PC-3 (cell line): ENCODE measurements at regions not wholly inside any gene's neighbourhood (a gene's known extent, or its start where the extent isn't known, plus 50 kb on each side); places are given as distances from the start of the nearest gene placed in this dataset.

Source experiments
- ATAC-seq: fragments of 200-7000 bp; cut with Tn5 transposase; 2 replicates; pipeline ENCODE4 v1.9.1; 2020; ENCODE audit warnings: mild to moderate bottlenecking, moderate library complexity
- BruUV-seq: library from RNA; stranded (reverse); fragments of 400-500 nt; replicated peaks from 2 replicates; lab custom pipeline; 2021; lab: Mats Ljungman, UMichigan
- CTCF ChIA-PET: fragments of 300-600 bp; sonication (Branson Sonifier 250); formaldehyde crosslinking; loops from one replicate; lab custom pipeline; 2022; ENCODE audit warnings: antibody characterized with exemption; lab: Charles Lee
- POLR2A ChIA-PET: fragments of 300-600 bp; sonication (Branson Sonifier 250); formaldehyde crosslinking; loops from one replicate; lab custom pipeline; 2022; ENCODE audit warnings: antibody characterized with exemption; ENCODE audit not compliant: unreplicated experiment; lab: Charles Lee
- DNase-seq: peaks from one replicate; pipeline ENCODE4 v3.0.0-alpha.2; 2015
- H2AFZ ChIP-seq: fragments of 300-600 bp; sonication (generic); 2 replicates; pipeline ENCODE4 v1.6.0; 2016; ENCODE audit warnings: antibody characterized with exemption, low read length
- H3F3A ChIP-seq: fragments of 300-600 bp; sonication (generic); one replicate; pipeline ENCODE4 v1.6.0; 2017; ENCODE audit warnings: antibody characterized with exemption, low read length, control low read depth, mild to moderate bottlenecking; ENCODE audit not compliant: unreplicated experiment
- H3K27ac ChIP-seq: fragments of 300-600 bp; sonication (generic); 2 replicates; pipeline ENCODE4 v1.5.1; 2016; ENCODE audit warnings: mild to moderate bottlenecking, low read length
- H3K27me3 ChIP-seq: fragments of 300-600 bp; sonication (generic); 2 replicates; pipeline ENCODE4 v1.6.1; 2016; ENCODE audit warnings: low read length, mixed read lengths
- H3K36me3 ChIP-seq: fragments of 300-600 bp; sonication (generic); 2 replicates; pipeline ENCODE4 v1.6.1; 2016; ENCODE audit warnings: low read depth, mixed run types, low read length, mixed read lengths
- H3K4me1 ChIP-seq: fragments of 300-600 bp; sonication (generic); 2 replicates; pipeline ENCODE4 v1.5.1; 2016; ENCODE audit warnings: low read length; ENCODE audit not compliant: insufficient read depth
- H3K4me2 ChIP-seq: fragments of 300-600 bp; sonication (generic); 2 replicates; pipeline ENCODE4 v1.6.0; 2016; ENCODE audit warnings: low read length
- H3K4me3 ChIP-seq: fragments of 300-600 bp; sonication (generic); 2 replicates; pipeline ENCODE4 v1.5.1; 2016; ENCODE audit warnings: mild to moderate bottlenecking, low read length, mixed read lengths
- H3K79me2 ChIP-seq: fragments of 300-600 bp; sonication (generic); 2 replicates; pipeline ENCODE4 v1.6.1; 2017; ENCODE audit warnings: low read length, mixed read lengths
- H3K9ac ChIP-seq: fragments of 300-600 bp; sonication (generic); 2 replicates; pipeline ENCODE4 v1.6.0; 2016; ENCODE audit warnings: mild to moderate bottlenecking, low read length
- H3K9me2 ChIP-seq: fragments of 300-600 bp; sonication (generic); replicated peaks from 2 replicates; pipeline ENCODE4 v1.6.1; 2016; ENCODE audit warnings: mixed run types, low read length, mixed read lengths
- H3K9me3 ChIP-seq: fragments of 300-600 bp; sonication (generic); 2 replicates; pipeline ENCODE4 v1.6.1; 2016; ENCODE audit warnings: low read length, mixed read lengths
- H4K20me1 ChIP-seq: fragments of 300-600 bp; sonication (generic); 2 replicates; pipeline ENCODE4 v1.6.1; 2016; ENCODE audit warnings: low read length, mixed read lengths
- EZH2 ChIP-seq: fragments of 300-600 bp; sonication (generic); IDR thresholded peaks from one replicate; pipeline ENCODE4 v1.6.1; 2017; ENCODE audit warnings: antibody characterized with exemption, mild to moderate bottlenecking, low read length; ENCODE audit not compliant: unreplicated experiment
- EZH2phosphoT487 ChIP-seq: fragments of 300-600 bp; sonication (generic); IDR thresholded peaks from 2 replicates; pipeline ENCODE4 v1.6.1; 2018; ENCODE audit warnings: mild to moderate bottlenecking, antibody characterized with exemption, low read length, borderline replicate concordance
- intact Hi-C: fragments of 100-400 bp; cut with micrococcal nuclease; formaldehyde crosslinking; loops from 2 replicates; pipeline ENCODE4 v1.9.0; 2023
- TF ChIP-seq, protein P1 (sequence below): fragments of 300-600 bp; sonication (generic); conservative IDR thresholded peaks from 2 replicates; pipeline ENCODE4 v1.5.1; 2017; ENCODE audit warnings: antibody characterized with exemption, low read depth, mild to moderate bottlenecking, low read length

GRCh38 chr11:44515048-44515447 lies 50.4 kb upstream of the CD82 start:
- Histone ChIP-seq H3K79me2 (no peaks in the 10 kb centered on the region), H3K9me2 (no peaks in the 10 kb centered on the region), H3K4me2 (no peak overlapping the region), H3K36me3 (no peaks in the 10 kb centered on the region), H3K27ac (no peak overlapping the region), H3K9ac (no peak overlapping the region), H2AFZ (no peak overlapping the region), H4K20me1 (no peaks in the 10 kb centered on the region), H3F3A (no peaks in the 10 kb centered on the region), H3K4me3 (no peak overlapping the region), H3K4me1 (no peaks in the 10 kb centered on the region), H3K9me3 (no peaks in the 10 kb centered on the region), H3K27me3 (peaks cover 33% of the 10 kb centered on the region)
- POLR2A ChIA-PET = no interaction called here
- TF ChIP-seq, protein P1, sequence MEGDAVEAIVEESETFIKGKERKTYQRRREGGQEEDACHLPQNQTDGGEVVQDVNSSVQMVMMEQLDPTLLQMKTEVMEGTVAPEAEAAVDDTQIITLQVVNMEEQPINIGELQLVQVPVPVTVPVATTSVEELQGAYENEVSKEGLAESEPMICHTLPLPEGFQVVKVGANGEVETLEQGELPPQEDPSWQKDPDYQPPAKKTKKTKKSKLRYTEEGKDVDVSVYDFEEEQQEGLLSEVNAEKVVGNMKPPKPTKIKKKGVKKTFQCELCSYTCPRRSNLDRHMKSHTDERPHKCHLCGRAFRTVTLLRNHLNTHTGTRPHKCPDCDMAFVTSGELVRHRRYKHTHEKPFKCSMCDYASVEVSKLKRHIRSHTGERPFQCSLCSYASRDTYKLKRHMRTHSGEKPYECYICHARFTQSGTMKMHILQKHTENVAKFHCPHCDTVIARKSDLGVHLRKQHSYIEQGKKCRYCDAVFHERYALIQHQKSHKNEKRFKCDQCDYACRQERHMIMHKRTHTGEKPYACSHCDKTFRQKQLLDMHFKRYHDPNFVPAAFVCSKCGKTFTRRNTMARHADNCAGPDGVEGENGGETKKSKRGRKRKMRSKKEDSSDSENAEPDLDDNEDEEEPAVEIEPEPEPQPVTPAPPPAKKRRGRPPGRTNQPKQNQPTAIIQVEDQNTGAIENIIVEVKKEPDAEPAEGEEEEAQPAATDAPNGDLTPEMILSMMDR = no peak
- TF ChIP-seq EZH2 (no peak), EZH2phosphoT487 (no peak)
- intact Hi-C loops = no loop called here
- no peak for DNase-seq
- no peak for ATAC-seq
- CTCF ChIA-PET = no interaction called here
- no TSS peak for BruUV-seq
